NB4 (cell line): ENCODE measurements at regions not wholly inside any gene's neighbourhood (a gene's known extent, or its start where the extent isn't known, plus 50 kb on each side); places are given as distances from the start of the nearest gene placed in this dataset.

ENCODE experiments used
- MAX ChIP-seq: IDR thresholded peaks from 2 replicates; pipeline ENCODE4 v1.6.1; 2011; ENCODE audit warnings: low read depth, low read length
- POLR2A ChIP-seq: IDR thresholded peaks from 2 replicates; pipeline ENCODE4 v1.6.1; 2011; ENCODE audit warnings: mild to moderate bottlenecking; ENCODE audit not compliant: insufficient read length; ENCODE audit errors: extremely low read depth
- TF ChIP-seq, protein P1 (sequence below): IDR thresholded peaks from one replicate; pipeline ENCODE4 v1.5.1; 2012; ENCODE audit warnings: low read depth, low read length

DNA sequence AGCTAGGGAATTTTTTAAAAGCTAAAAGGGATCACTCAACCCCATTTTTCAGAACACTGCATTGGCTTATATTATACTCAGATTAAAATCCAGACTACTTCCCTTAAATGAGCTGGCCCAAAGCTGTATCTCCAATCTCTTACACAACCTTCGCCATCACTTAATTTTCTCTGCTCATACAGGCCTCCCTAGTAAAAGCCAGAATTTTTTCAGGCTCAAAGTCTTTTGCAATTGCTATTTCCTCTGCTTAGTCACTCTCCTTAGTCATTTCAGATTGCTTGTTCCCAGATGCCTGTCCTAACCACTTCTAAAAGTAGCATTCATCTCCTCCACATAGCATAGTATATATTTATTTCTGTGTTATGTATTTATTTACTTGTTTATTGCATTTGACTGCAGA is 1587.9 kb upstream of the ADGRL3 start:
- TF ChIP-seq, protein P1, sequence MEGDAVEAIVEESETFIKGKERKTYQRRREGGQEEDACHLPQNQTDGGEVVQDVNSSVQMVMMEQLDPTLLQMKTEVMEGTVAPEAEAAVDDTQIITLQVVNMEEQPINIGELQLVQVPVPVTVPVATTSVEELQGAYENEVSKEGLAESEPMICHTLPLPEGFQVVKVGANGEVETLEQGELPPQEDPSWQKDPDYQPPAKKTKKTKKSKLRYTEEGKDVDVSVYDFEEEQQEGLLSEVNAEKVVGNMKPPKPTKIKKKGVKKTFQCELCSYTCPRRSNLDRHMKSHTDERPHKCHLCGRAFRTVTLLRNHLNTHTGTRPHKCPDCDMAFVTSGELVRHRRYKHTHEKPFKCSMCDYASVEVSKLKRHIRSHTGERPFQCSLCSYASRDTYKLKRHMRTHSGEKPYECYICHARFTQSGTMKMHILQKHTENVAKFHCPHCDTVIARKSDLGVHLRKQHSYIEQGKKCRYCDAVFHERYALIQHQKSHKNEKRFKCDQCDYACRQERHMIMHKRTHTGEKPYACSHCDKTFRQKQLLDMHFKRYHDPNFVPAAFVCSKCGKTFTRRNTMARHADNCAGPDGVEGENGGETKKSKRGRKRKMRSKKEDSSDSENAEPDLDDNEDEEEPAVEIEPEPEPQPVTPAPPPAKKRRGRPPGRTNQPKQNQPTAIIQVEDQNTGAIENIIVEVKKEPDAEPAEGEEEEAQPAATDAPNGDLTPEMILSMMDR, result no peak
- TF ChIP-seq MAX (no peak), POLR2A (no peak)
